Stomach (tissue), 8 donors: ENCODE measurements at regions not wholly inside any gene's neighbourhood (a gene's known extent, or its start where the extent isn't known, plus 50 kb on each side); places are given as distances from the start of the nearest gene placed in this dataset.

ENCODE experiments used
- DNase-seq, 2 donors: peaks; one replicate each; pipeline versions ENCODE4 v3.0.0 to v3.0.0-alpha.2; 2013 to 2019
- H3K27ac ChIP-seq, 5 donors: fragments of 200-600 bp in 4 of 5; sonication (generic) in 4 of 5; one replicate each; pipeline ENCODE4 v1.5.1; 2013 to 2019; ENCODE audit warnings: mild to moderate bottlenecking in 1 of 5, moderate library complexity in 1 of 5
- H3K27me3 ChIP-seq, 3 donors: fragments of 200-600 bp; sonication (generic); one replicate each; pipeline ENCODE4 v1.5.1; 2017 to 2019; ENCODE audit warnings: mixed run types in 1 of 3
- H3K36me3 ChIP-seq, 4 donors: fragments of 200-600 bp; sonication (generic); 1 replicate in 3 of 4; 2 replicates in 1 of 4; pipeline ENCODE4 v1.5.1; 2016 to 2019
- H3K4me1 ChIP-seq, 4 donors: fragments of 200-600 bp; sonication (generic); one replicate each; pipeline ENCODE4 v1.5.1; 2016 to 2019
- H3K4me3 ChIP-seq, 4 donors: fragments of 200-600 bp; sonication (generic) in 3 of 4; one replicate each; pipeline ENCODE4 v1.5.1; 2016 to 2019; ENCODE audit warnings: mild to moderate bottlenecking in 1 of 4
- H3K9me3 ChIP-seq, 4 donors: fragments of 200-600 bp; sonication (generic); one replicate each; pipeline ENCODE4 v1.5.1; 2016 to 2019
- CTCF ChIP-seq, 7 experiments: fragments of 450-650 bp in 4 of 7; fragments of 200-600 bp in 3 of 7; sonication (generic) in 3 of 7; IDR thresholded peaks; one replicate each; pipeline ENCODE4 v1.5.1; 2016 to 2019; ENCODE audit warnings: antibody characterized with exemption in 7 of 7, control low read depth in 2 of 7, mild to moderate bottlenecking in 1 of 7
- EP300 ChIP-seq: sonication (generic); formaldehyde crosslinking; IDR thresholded peaks from one replicate; pipeline ENCODE4 v1.6.1; 2017; ENCODE audit warnings: antibody characterized with exemption
- POLR2A ChIP-seq, 4 donors: fragments of 450-650 bp; IDR thresholded peaks; one replicate each; pipeline ENCODE4 v1.6.1; 2016; ENCODE audit warnings: antibody characterized with exemption in 4 of 4, control low read depth in 2 of 4, mild to moderate bottlenecking in 1 of 4, moderate library complexity in 1 of 4
- POLR2AphosphoS5 ChIP-seq, 3 donors: sonication (generic); formaldehyde crosslinking; IDR thresholded peaks; one replicate each; pipeline ENCODE4 v1.6.1; 2016; ENCODE audit warnings: antibody characterized with exemption in 3 of 3
- WGBS, 5 donors: extraction: QIAGEN DNeasy Blood & Tissue Kit in 3 of 5; methylation state at CpG; one replicate each; pipeline versions ENCODE4 v1.1.5 to v1.1.7; 2013 to 2018; 5-methylcytosine and 5-hydroxymethylcytosine counted together
- intact Hi-C: fragments of 100-400 bp; cut with DNase I; formaldehyde crosslinking; loops from one replicate; pipeline ENCODE4 v1.15.1; 2023; ENCODE audit warnings: low total_unique reads
- donor health status: healthy with polysubstance abuse.
- donor health status: Bipolar disorder and iron deficiency.
- donor health status: healthy.

GRCh38 chr10:44322137-44322536 is 62.8 kb downstream of the CXCL12 start:
- no peaks in the 10 kb centered on the region for H3K27me3 ChIP-seq
- H3K9me3 ChIP-seq = no peaks in the 10 kb centered on the region
- no peak overlapping the region for H3K4me3 ChIP-seq
- intact Hi-C loops = no loop called here
- DNase-seq = no peak
- TF ChIP-seq POLR2AphosphoS5 (IDR thresholded peaks at IDR 0.05) = no peak
- no peak for TF ChIP-seq EP300
- no peak for TF ChIP-seq POLR2A (IDR thresholded peaks at IDR 0.05)
- no peak for TF ChIP-seq CTCF (IDR thresholded peaks at IDR 0.05)
- H3K27ac ChIP-seq = no peak overlapping the region
- peaks cover 0 to 22% (median 6%) of the 10 kb centered on the region in 4 donors for H3K4me1 ChIP-seq
- H3K36me3 ChIP-seq = no peaks in the 10 kb centered on the region
- 69 to 90% (median 85%) methylated on average over 2 of the region's 2 CpGs for WGBS, 5 donors

- peaks cover 0 to 11% (median 6%) of the 10 kb centered on the region in 4 donors for H3K4me1 ChIP-seq
- no peak overlapping the region for H3K4me3 ChIP-seq
- no peak for DNase-seq
- no peaks in the 10 kb centered on the region for H3K9me3 ChIP-seq
- H3K27ac ChIP-seq = no peak overlapping the region
- intact Hi-C loops = no loop called here
- TF ChIP-seq EP300 = no peak
- no peak for TF ChIP-seq CTCF (IDR thresholded peaks at IDR 0.05)
- no peak for TF ChIP-seq POLR2AphosphoS5 (IDR thresholded peaks at IDR 0.05)
- no peak for TF ChIP-seq POLR2A (IDR thresholded peaks at IDR 0.05)
- 39 to 60% (median 48%) methylated on average over 3 of the region's 3 CpGs for WGBS, 5 donors
- no peaks in the 10 kb centered on the region for H3K36me3 ChIP-seq
- no peaks in the 10 kb centered on the region for H3K27me3 ChIP-seq
These were observed 64.1 kb downstream of the CXCL12 start for GRCh38 chr10:44320756-44321155.

GRCh38 chr10:44317856-44318255 is 67.0 kb downstream of the CXCL12 start:
- Histone ChIP-seq H3K27me3 (no peaks in the 10 kb centered on the region), H3K4me3 (no peak overlapping the region), H3K4me1 (no peaks in the 10 kb centered on the region), H3K9me3 (no peaks in the 10 kb centered on the region), H3K36me3 (no peaks in the 10 kb centered on the region), H3K27ac (no peak overlapping the region)
- DNase-seq = no peak
- 73 to 87% (median 76%) methylated on average over 3 of the region's 3 CpGs for WGBS, 5 donors
- intact Hi-C loops = no loop called here
- TF ChIP-seq POLR2A (IDR thresholded peaks at IDR 0.05) (no peak), POLR2AphosphoS5 (IDR thresholded peaks at IDR 0.05) (no peak), CTCF (IDR thresholded peaks at IDR 0.05) (no peak), EP300 (no peak)

- H3K36me3 ChIP-seq = no peaks in the 10 kb centered on the region
- DNase-seq = no peak
- H3K27me3 ChIP-seq = no peaks in the 10 kb centered on the region
- WGBS, 5 donors = 89 to 92% (median 91%) methylated on average over 8 of the region's 8 CpGs
- no peak overlapping the region for H3K4me3 ChIP-seq
- H3K27ac ChIP-seq = no peak overlapping the region
- intact Hi-C loops = no loop called here
- H3K9me3 ChIP-seq = no peaks in the 10 kb centered on the region
- TF ChIP-seq POLR2AphosphoS5 (IDR thresholded peaks at IDR 0.05) (no peak), POLR2A (IDR thresholded peaks at IDR 0.05) (no peak), EP300 (no peak), CTCF (IDR thresholded peaks at IDR 0.05) (no peak)
- no peaks in the 10 kb centered on the region for H3K4me1 ChIP-seq
These were observed 68.0 kb downstream of the CXCL12 start for GRCh38 chr10:44316922-44317215.
